Calu3 (cell line): ENCODE measurements at regions not wholly inside any gene's neighbourhood (a gene's known extent, or its start where the extent isn't known, plus 50 kb on each side); places are given as distances from the start of the nearest gene placed in this dataset.

Experiments used
- BruUV-seq: library from RNA; stranded (reverse); fragments of 400-500 nt; replicated peaks from 2 replicates; lab custom pipeline; 2021; lab: Mats Ljungman, UMichigan
- CTCF ChIA-PET: fragments of 300-600 bp; sonication (Branson Sonifier 250); formaldehyde crosslinking; loops from one replicate; lab custom pipeline; 2022; ENCODE audit warnings: antibody characterized with exemption; lab: Charles Lee
- DNase-seq: peaks from one replicate; pipeline ENCODE4 v3.0.0; 2022
- H3K27ac Mint-ChIP-seq: one replicate; pipeline ENCODE4 v1.8.0; 2022; ENCODE audit warnings: mixed read lengths; ENCODE audit not compliant: unreplicated experiment
- H3K27me3 Mint-ChIP-seq: one replicate; pipeline ENCODE4 v1.8.0; 2022; ENCODE audit warnings: mixed read lengths; ENCODE audit not compliant: unreplicated experiment
- H3K36me3 Mint-ChIP-seq: one replicate; pipeline ENCODE4 v1.8.0; 2022; ENCODE audit warnings: mild to moderate bottlenecking, moderate library complexity, mixed read lengths; ENCODE audit not compliant: insufficient read depth, unreplicated experiment
- H3K4me1 Mint-ChIP-seq: one replicate; pipeline ENCODE4 v1.8.0; 2022; ENCODE audit warnings: mild to moderate bottlenecking, low read depth, mixed read lengths; ENCODE audit not compliant: unreplicated experiment
- H3K4me3 Mint-ChIP-seq: one replicate; pipeline ENCODE4 v1.8.0; 2022; ENCODE audit warnings: mild to moderate bottlenecking, low read depth, moderate library complexity, mixed read lengths; ENCODE audit not compliant: unreplicated experiment
- H3K9me3 Mint-ChIP-seq: one replicate; pipeline ENCODE4 v1.8.0; 2022; ENCODE audit warnings: low read depth, mixed read lengths; ENCODE audit not compliant: unreplicated experiment
- CTCF ChIP-seq: fragments of 200-600 bp; IDR thresholded peaks from one replicate; pipeline ENCODE4 v1.8.0; 2022; ENCODE audit warnings: antibody characterized with exemption; ENCODE audit not compliant: unreplicated experiment
- intact Hi-C: fragments of 100-400 bp; cut with micrococcal nuclease; formaldehyde crosslinking; loops from one replicate; pipeline ENCODE4 v1.10.0; 2022; ENCODE audit not compliant: unreplicated experiment

DNA sequence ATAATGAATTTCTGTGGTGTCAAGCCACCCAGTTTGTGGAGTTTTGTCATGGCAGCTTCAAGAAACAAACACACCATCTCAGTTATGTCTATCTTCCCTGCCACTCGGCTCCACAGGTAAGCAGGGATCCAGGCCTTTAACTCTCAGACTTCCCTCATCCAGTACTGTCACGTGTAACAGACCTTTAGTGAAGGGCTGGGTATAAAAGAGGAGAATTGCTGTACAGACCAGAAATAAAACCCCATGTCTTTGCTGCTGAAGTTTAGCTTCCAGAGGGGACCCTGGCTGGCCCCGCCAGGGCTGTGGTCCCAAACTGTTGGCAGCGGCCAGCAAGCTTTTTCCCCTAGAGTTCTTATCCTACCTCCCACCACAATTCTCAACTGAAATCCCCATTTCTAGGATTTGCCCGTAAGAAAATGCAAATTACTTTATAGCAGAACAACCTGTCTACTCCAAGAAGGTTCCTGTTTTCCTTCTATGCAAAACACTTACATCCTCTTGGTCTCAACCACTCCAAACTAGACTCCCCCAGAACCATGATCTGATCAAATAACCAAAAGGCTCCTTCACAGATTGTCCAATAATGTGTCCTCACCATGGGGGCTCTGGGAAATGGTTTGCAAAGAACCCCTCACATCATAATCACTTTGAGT is 438.0 kb upstream of the ID2 start:
- TF ChIP-seq CTCF, result no peak
- CTCF ChIA-PET, result no interaction called here
- intact Hi-C loops, result no loop called here
- Mint-ChIP-seq H3K9me3 (peaks cover 15% of the 10 kb centered on the region), H3K36me3 (no peaks in the 10 kb centered on the region), H3K4me3 (no peak overlapping the region), H3K27ac (no peak overlapping the region), H3K4me1 (no peaks in the 10 kb centered on the region), H3K27me3 (no peaks in the 10 kb centered on the region)
- no TSS peak for BruUV-seq
- no peak for DNase-seq

DNA sequence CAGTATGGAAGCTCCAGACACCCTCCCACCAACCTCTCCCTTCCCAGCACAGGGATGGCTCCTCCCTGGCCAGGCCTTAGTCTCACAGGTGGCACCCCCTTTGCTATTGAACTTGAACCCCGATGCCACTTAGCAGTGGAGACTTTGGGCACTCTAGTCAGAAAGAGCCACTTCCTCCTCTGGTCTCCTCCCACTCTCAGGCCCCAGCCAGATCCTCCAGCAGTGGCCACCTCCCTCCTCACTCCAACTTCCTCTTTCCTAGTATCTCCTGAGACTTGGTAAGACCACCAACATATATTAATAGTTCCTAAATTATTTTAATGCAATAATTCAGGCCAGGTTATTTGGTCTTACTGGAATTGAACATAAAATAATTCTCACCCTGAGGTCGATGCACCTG is 437.2 kb upstream of the ID2 start:
- H3K4me1 Mint-ChIP-seq, result no peaks in the 10 kb centered on the region
- no TSS peak for BruUV-seq
- TF ChIP-seq CTCF, result no peak
- CTCF ChIA-PET, result no interaction called here
- H3K27ac Mint-ChIP-seq, result no peak overlapping the region
- H3K36me3 Mint-ChIP-seq, result no peaks in the 10 kb centered on the region
- intact Hi-C loops, result no loop called here
- no peak overlapping the region for H3K4me3 Mint-ChIP-seq
- DNase-seq, result no peak
- H3K27me3 Mint-ChIP-seq, result no peaks in the 10 kb centered on the region
- peaks cover 15% of the 10 kb centered on the region for H3K9me3 Mint-ChIP-seq

DNA sequence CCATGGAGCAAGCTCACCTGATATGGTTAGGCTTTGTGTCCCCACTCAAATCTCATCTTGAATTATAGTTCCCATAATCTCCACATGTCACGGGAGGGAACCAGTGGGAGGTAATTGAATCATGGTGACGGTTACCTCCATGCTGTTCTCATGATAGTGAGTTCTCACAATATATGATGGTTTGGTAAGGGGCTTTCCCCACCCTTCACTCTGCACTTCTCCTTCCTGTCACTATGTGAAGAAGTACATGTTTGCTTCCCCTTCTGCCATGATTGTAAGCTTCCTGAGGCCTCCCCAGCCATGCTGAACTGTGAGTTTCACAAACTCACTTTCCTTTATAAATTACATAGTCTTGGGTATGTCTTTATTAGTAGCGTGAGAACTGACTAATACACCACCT is 435.7 kb upstream of the ID2 start:
- no TSS peak for BruUV-seq

DNA sequence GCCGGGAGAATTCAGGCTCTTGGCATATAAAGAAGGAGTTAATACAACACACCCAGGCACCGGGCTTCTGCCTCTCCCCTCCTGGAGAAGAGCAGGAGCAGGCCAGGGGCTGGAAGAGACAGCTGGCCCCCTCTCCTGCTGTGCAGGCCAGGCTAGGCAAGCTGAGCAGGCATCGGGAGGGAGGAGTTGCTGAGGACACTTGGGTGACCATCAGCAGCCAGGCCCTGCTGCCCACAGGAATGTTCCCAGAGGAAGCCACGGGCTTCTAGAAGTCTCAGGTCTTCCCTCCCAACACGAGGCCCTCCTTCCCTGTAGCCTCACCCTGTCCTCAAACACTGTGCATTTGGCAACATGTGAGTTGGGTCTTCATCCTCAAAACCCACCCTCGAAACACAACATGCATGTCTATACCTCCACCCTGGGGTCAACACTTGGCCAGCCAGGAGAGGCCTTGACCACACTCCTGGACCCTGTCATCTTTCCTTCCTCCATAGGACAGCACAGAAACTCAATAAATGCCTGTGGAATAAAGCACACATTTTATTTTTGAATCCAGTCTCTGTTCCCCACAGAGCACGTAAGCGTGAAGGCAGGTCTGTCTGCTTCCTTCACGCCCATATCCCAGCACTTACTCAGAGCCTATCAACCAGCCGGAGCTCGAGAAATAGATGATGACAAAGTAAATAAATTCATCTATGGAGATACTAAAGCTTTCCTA is 433.8 kb upstream of the ID2 start:
- DNase-seq, result no peak
- Mint-ChIP-seq H3K9me3 (peaks cover 18% of the 10 kb centered on the region), H3K27ac (no peak overlapping the region), H3K4me1 (no peaks in the 10 kb centered on the region), H3K4me3 (no peak overlapping the region), H3K27me3 (no peaks in the 10 kb centered on the region), H3K36me3 (no peaks in the 10 kb centered on the region)
- BruUV-seq, result no TSS peak
- intact Hi-C loops, result no loop called here
- TF ChIP-seq CTCF, result no peak
- CTCF ChIA-PET, result no interaction called here

More for the DNA sequence above, 435.7 kb upstream of the ID2 start:
- no peaks in the 10 kb centered on the region for H3K27me3 Mint-ChIP-seq
- H3K36me3 Mint-ChIP-seq, result no peaks in the 10 kb centered on the region
- DNase-seq, result no peak
- H3K4me1 Mint-ChIP-seq, result no peaks in the 10 kb centered on the region
- intact Hi-C loops, result no loop called here
- H3K9me3 Mint-ChIP-seq, result peaks cover 18% of the 10 kb centered on the region
- no peak overlapping the region for H3K27ac Mint-ChIP-seq
- no peak for TF ChIP-seq CTCF
- CTCF ChIA-PET, result no interaction called here
- no peak overlapping the region for H3K4me3 Mint-ChIP-seq
